Ishikawa (cell line): ENCODE measurements at regions not wholly inside any gene's neighbourhood (a gene's known extent, or its start where the extent isn't known, plus 50 kb on each side); places are given as distances from the start of the nearest gene placed in this dataset.

ENCODE experiments used
- CREB1 ChIP-seq: IDR thresholded peaks from 2 replicates; pipeline ENCODE4 v1.6.1; 2012; ENCODE audit warnings: low read depth
- EGR1 ChIP-seq: IDR thresholded peaks from 2 replicates; pipeline ENCODE4 v1.6.1; 2012
- EP300 ChIP-seq: IDR thresholded peaks from 2 replicates; pipeline ENCODE4 v1.6.1; 2012; ENCODE audit warnings: borderline replicate concordance
- FOXM1 ChIP-seq: IDR thresholded peaks from 2 replicates; pipeline ENCODE4 v1.6.1; 2012; ENCODE audit warnings: low read depth, borderline replicate concordance
- MAX ChIP-seq: IDR thresholded peaks from 2 replicates; pipeline ENCODE4 v1.6.1; 2012
- NFIC ChIP-seq: IDR thresholded peaks from 2 replicates; pipeline ENCODE4 v1.6.1; 2012
- RAD21 ChIP-seq: IDR thresholded peaks from 2 replicates; pipeline ENCODE4 v1.6.1; 2012; ENCODE audit warnings: low read depth
- TAF1 ChIP-seq: IDR thresholded peaks from 2 replicates; pipeline ENCODE4 v1.6.1; 2012; ENCODE audit warnings: low read depth, mild to moderate bottlenecking
- TCF12 ChIP-seq: IDR thresholded peaks from 2 replicates; pipeline ENCODE4 v1.6.1; 2012; ENCODE audit warnings: low read depth
- YY1 ChIP-seq: IDR thresholded peaks from 2 replicates; pipeline ENCODE4 v1.6.1; 2012; ENCODE audit warnings: low read depth
- ZBTB7A ChIP-seq: IDR thresholded peaks from 2 replicates; pipeline ENCODE4 v1.6.1; 2012; ENCODE audit warnings: low read depth

DNA sequence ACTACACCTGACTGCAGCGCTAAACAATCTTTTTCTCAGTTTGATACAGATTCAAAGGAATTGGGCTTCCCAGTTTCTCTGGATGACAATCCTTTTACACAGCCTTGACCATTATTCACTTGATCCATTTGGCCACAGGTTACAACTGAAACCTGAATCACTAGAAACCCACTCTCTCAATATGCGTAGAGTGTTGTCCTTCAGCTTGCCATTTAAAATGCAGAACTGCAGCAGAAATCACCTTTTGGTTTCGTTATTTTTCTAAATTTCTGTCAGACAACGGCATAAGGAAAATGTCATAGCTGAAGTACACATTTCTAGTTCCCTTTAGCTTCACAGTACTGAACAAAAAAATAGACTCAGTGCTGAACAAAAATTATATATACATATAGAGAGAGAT lies 255.8 kb upstream of the TENM3 start:
- TF ChIP-seq EP300 = no peak
- TF ChIP-seq TCF12 = no peak
- no peak for TF ChIP-seq RAD21
- TF ChIP-seq YY1 = no peak
- TF ChIP-seq FOXM1 = no peak
- TF ChIP-seq CREB1 = no peak
- no peak for TF ChIP-seq ZBTB7A
- no peak for TF ChIP-seq TAF1
- no peak for TF ChIP-seq NFIC
- no peak for TF ChIP-seq EGR1
- no peak for TF ChIP-seq MAX
